ENCODE measurements at regions not wholly inside any gene's neighbourhood (a gene's known extent, or its start where the extent isn't known, plus 50 kb on each side); places are given as distances from the start of the nearest gene placed in this dataset.
A peak's percentile ranks its signal among the peaks of the same experiment; 100 is the strongest.
"Not testable (repeated sequence)": the region's sequence is repeated elsewhere in the genome, so short reads cannot be mapped to it uniquely, and the experiment has no call there.

GRCh38 chr9:89856950-89857349, 252.1 kb downstream of the GADD45G start:
- H2BK12ac ChIP-seq (ENCODE audit: low read length); H2AFZ ChIP-seq (ENCODE audit: insufficient read depth, low read length, poor library complexity); H4K12ac ChIP-seq (ENCODE audit: low read depth, low read length); H3K4me3 ChIP-seq (ENCODE audit: low read depth, low read length); H3K79me1 ChIP-seq (ENCODE audit: low read length); H2AK5ac ChIP-seq (ENCODE audit: low read length); H3K14ac ChIP-seq (ENCODE audit: low read length); H3K9me3 ChIP-seq (ENCODE audit: insufficient read depth, low read depth, low read length); H3K4me2 ChIP-seq (ENCODE audit: low read length); H3K79me2 ChIP-seq (ENCODE audit: control insufficient read depth, insufficient read depth, low read length, poor library complexity); DNase-seq; H3K27ac ChIP-seq (ENCODE audit: low read depth, low read length); H4K91ac ChIP-seq (ENCODE audit: low read depth, low read length); H2BK5ac ChIP-seq (ENCODE audit: low read depth, low read length, poor library complexity); H4K8ac ChIP-seq (ENCODE audit: low read depth, low read length); H2BK120ac ChIP-seq (ENCODE audit: insufficient read depth, low read length, poor library complexity); H3K9ac ChIP-seq (ENCODE audit: low read length); H3K23ac ChIP-seq (ENCODE audit: low read length); H3K18ac ChIP-seq (ENCODE audit: low read length); H3K36me3 ChIP-seq (ENCODE audit: control insufficient read depth in 1 of 2, insufficient read depth in 2 of 2, low read length in 2 of 2); H3K4ac ChIP-seq (ENCODE audit: low read depth, low read length); H3K27me3 ChIP-seq (ENCODE audit: insufficient read depth, low read length); H3K4me1 ChIP-seq (ENCODE audit: control insufficient read depth in 1 of 2, insufficient read depth in 2 of 2, low read length in 2 of 2): not testable (repeated sequence)

- not testable (repeated sequence) for H3K4me2 ChIP-seq (ENCODE audit: low read length); H3K27ac ChIP-seq (ENCODE audit: low read depth, low read length); H3K4me3 ChIP-seq (ENCODE audit: low read depth, low read length); H3K27me3 ChIP-seq (ENCODE audit: insufficient read depth, low read length); H3K36me3 ChIP-seq (ENCODE audit: control insufficient read depth in 1 of 2, insufficient read depth in 2 of 2, low read length in 2 of 2); H3K4ac ChIP-seq (ENCODE audit: low read depth, low read length); H2BK12ac ChIP-seq (ENCODE audit: low read length); H2BK120ac ChIP-seq (ENCODE audit: insufficient read depth, low read length, poor library complexity); H3K79me2 ChIP-seq (ENCODE audit: control insufficient read depth, insufficient read depth, low read length, poor library complexity); H3K18ac ChIP-seq (ENCODE audit: low read length); H3K4me1 ChIP-seq (ENCODE audit: control insufficient read depth in 1 of 2, insufficient read depth in 2 of 2, low read length in 2 of 2); H3K9me3 ChIP-seq (ENCODE audit: insufficient read depth, low read depth, low read length); H2AFZ ChIP-seq (ENCODE audit: insufficient read depth, low read length, poor library complexity); H3K9ac ChIP-seq (ENCODE audit: low read length); H4K12ac ChIP-seq (ENCODE audit: low read depth, low read length); H3K23ac ChIP-seq (ENCODE audit: low read length); H2BK5ac ChIP-seq (ENCODE audit: low read depth, low read length, poor library complexity); H2AK5ac ChIP-seq (ENCODE audit: low read length); H3K79me1 ChIP-seq (ENCODE audit: low read length); H4K91ac ChIP-seq (ENCODE audit: low read depth, low read length); DNase-seq; H3K14ac ChIP-seq (ENCODE audit: low read length); H4K8ac ChIP-seq (ENCODE audit: low read depth, low read length)
- WGBS (ENCODE audit: extremely low coverage, insufficient coverage, insufficient read length) = no CpG with 5 or more reads among the region's 7 CpGs
Measured at GRCh38 chr9:89859842-89860241, 255.0 kb downstream of the GADD45G start.

GRCh38 chr9:89861371-89861770, 256.6 kb downstream of the GADD45G start:
- H4K91ac ChIP-seq (ENCODE audit: low read depth, low read length) = peak overlapping the region; percentile 29
- not testable (repeated sequence) for H3K27me3 ChIP-seq (ENCODE audit: insufficient read depth, low read length); H3K4me3 ChIP-seq (ENCODE audit: low read depth, low read length); DNase-seq; H3K4me2 ChIP-seq (ENCODE audit: low read length); H3K14ac ChIP-seq (ENCODE audit: low read length); H3K4me1 ChIP-seq (ENCODE audit: control insufficient read depth in 1 of 2, insufficient read depth in 2 of 2, low read length in 2 of 2); H3K79me1 ChIP-seq (ENCODE audit: low read length); H2BK12ac ChIP-seq (ENCODE audit: low read length); H4K12ac ChIP-seq (ENCODE audit: low read depth, low read length); H3K79me2 ChIP-seq (ENCODE audit: control insufficient read depth, insufficient read depth, low read length, poor library complexity); H3K23ac ChIP-seq (ENCODE audit: low read length); H3K18ac ChIP-seq (ENCODE audit: low read length); H3K36me3 ChIP-seq (ENCODE audit: control insufficient read depth in 1 of 2, insufficient read depth in 2 of 2, low read length in 2 of 2); H2BK5ac ChIP-seq (ENCODE audit: low read depth, low read length, poor library complexity); H3K27ac ChIP-seq (ENCODE audit: low read depth, low read length); H3K4ac ChIP-seq (ENCODE audit: low read depth, low read length); H2AK5ac ChIP-seq (ENCODE audit: low read length); H3K9ac ChIP-seq (ENCODE audit: low read length); H2BK120ac ChIP-seq (ENCODE audit: insufficient read depth, low read length, poor library complexity); H3K9me3 ChIP-seq (ENCODE audit: insufficient read depth, low read depth, low read length); H2AFZ ChIP-seq (ENCODE audit: insufficient read depth, low read length, poor library complexity); H4K8ac ChIP-seq (ENCODE audit: low read depth, low read length)
- no CpG with 5 or more reads among the region's 5 CpGs for WGBS (ENCODE audit: extremely low coverage, insufficient coverage, insufficient read length)

- Histone ChIP-seq H2AK5ac (ENCODE audit: low read length) (no peak overlapping the region), H2BK120ac (ENCODE audit: insufficient read depth, low read length, poor library complexity) (no peak overlapping the region), H2AFZ (ENCODE audit: insufficient read depth, low read length, poor library complexity) (no peak overlapping the region), H3K18ac (ENCODE audit: low read length) (no peak overlapping the region), H4K8ac (ENCODE audit: low read depth, low read length) (no peak overlapping the region), H3K9ac (ENCODE audit: low read length) (no peak overlapping the region), H3K4me1 (ENCODE audit: control insufficient read depth in 1 of 2, insufficient read depth in 2 of 2, low read length in 2 of 2) (peaks cover 2 to 5% of the 10 kb centered on the region in 2 experiments), H3K79me2 (ENCODE audit: control insufficient read depth, insufficient read depth, low read length, poor library complexity) (no peaks in the 10 kb centered on the region), H3K9me3 (ENCODE audit: insufficient read depth, low read depth, low read length) (peaks cover 1% of the 10 kb centered on the region), H3K27ac (ENCODE audit: low read depth, low read length) (no peak overlapping the region), H3K4ac (ENCODE audit: low read depth, low read length) (no peak overlapping the region), H3K79me1 (ENCODE audit: low read length) (peaks cover 2% of the 10 kb centered on the region), H3K4me2 (ENCODE audit: low read length) (no peak overlapping the region), H3K14ac (ENCODE audit: low read length) (no peak overlapping the region), H3K4me3 (ENCODE audit: low read depth, low read length) (no peak overlapping the region), H2BK5ac (ENCODE audit: low read depth, low read length, poor library complexity) (no peak overlapping the region), H2BK12ac (ENCODE audit: low read length) (no peak overlapping the region), H3K36me3 (ENCODE audit: control insufficient read depth in 1 of 2, insufficient read depth in 2 of 2, low read length in 2 of 2) (no peaks in the 10 kb centered on the region), H4K12ac (ENCODE audit: low read depth, low read length) (no peak overlapping the region), H3K27me3 (ENCODE audit: insufficient read depth, low read length) (no peaks in the 10 kb centered on the region), H4K91ac (ENCODE audit: low read depth, low read length) (no peak overlapping the region), H3K23ac (ENCODE audit: low read length) (no peak overlapping the region)
- no peak for DNase-seq
- WGBS (ENCODE audit: extremely low coverage, insufficient coverage, insufficient read length) = no CpG with 5 or more reads among the region's 4 CpGs
Measured at GRCh38 chr9:89862316-89862715, 257.5 kb downstream of the GADD45G start.
